ENCODE measurements at regions not wholly inside any gene's neighbourhood (a gene's known extent, or its start where the extent isn't known, plus 50 kb on each side); places are given as distances from the start of the nearest gene placed in this dataset.

DNA sequence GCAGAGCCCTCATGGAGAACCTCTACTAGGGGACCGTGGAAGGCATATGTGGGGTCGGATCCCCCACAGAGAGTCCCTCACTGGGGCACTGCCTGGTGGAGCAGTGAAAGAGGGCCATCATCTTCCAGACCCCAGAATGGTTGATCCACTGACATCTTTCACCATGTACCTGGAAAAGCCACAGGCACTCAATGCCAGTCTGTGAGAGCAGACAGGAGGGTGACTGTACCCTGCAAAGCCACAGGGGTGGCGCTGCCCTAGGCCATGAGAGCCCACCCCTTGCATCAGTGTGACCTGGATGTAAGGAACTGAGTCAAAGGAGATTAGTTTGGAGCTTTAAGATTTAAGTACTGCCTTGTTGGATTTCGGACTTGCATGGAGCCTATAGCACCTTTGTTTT is 1276.7 kb upstream of the PRMT6 start:
- TF ChIP-seq, protein P1, sequence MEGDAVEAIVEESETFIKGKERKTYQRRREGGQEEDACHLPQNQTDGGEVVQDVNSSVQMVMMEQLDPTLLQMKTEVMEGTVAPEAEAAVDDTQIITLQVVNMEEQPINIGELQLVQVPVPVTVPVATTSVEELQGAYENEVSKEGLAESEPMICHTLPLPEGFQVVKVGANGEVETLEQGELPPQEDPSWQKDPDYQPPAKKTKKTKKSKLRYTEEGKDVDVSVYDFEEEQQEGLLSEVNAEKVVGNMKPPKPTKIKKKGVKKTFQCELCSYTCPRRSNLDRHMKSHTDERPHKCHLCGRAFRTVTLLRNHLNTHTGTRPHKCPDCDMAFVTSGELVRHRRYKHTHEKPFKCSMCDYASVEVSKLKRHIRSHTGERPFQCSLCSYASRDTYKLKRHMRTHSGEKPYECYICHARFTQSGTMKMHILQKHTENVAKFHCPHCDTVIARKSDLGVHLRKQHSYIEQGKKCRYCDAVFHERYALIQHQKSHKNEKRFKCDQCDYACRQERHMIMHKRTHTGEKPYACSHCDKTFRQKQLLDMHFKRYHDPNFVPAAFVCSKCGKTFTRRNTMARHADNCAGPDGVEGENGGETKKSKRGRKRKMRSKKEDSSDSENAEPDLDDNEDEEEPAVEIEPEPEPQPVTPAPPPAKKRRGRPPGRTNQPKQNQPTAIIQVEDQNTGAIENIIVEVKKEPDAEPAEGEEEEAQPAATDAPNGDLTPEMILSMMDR (IDR thresholded peaks at IDR 0.05) = no peak
- TF ChIP-seq EP300 (IDR thresholded peaks at IDR 0.05) (no peak), POLR2A (IDR thresholded peaks at IDR 0.05) (no peak)
